H1 (cell line): ENCODE measurements at regions not wholly inside any gene's neighbourhood (a gene's known extent, or its start where the extent isn't known, plus 50 kb on each side); places are given as distances from the start of the nearest gene placed in this dataset.

Experiments used
- CHD7 ChIP-seq: fragments of 300-600 bp; sonication (generic); IDR thresholded peaks from 2 replicates; pipeline ENCODE4 v1.7.1; 2012; ENCODE audit warnings: low read length, moderate library complexity, mild to moderate bottlenecking, inconsistent platforms; ENCODE audit not compliant: insufficient replicate concordance
- EGR1 ChIP-seq: IDR thresholded peaks from 2 replicates; pipeline ENCODE4 v1.6.1; 2011; ENCODE audit warnings: low read depth, low read length, borderline replicate concordance
- EP300 ChIP-seq, 2 experiments: IDR thresholded peaks; 1 replicate in 1 of 2; 2 replicates in 1 of 2; pipeline ENCODE4 v1.6.1; 2011 to 2012; ENCODE audit warnings: low read depth in 2 of 2, low read length in 2 of 2, mild to moderate bottlenecking in 2 of 2, borderline replicate concordance in 1 of 2, inconsistent platforms in 1 of 2, moderate library complexity in 1 of 2
- HDAC2 ChIP-seq, 2 experiments: fragments of 300-600 bp in 1 of 2; sonication (generic) in 1 of 2; IDR thresholded peaks; 2 replicates each; pipeline ENCODE4 v1.6.1; 2011 to 2012; ENCODE audit warnings: low read depth in 2 of 2, low read length in 2 of 2, mild to moderate bottlenecking in 2 of 2, moderate library complexity in 2 of 2, borderline replicate concordance in 1 of 2, inconsistent platforms in 1 of 2
- KDM4A ChIP-seq: IDR thresholded peaks from one replicate; pipeline ENCODE4 v1.7.1; 2012; ENCODE audit warnings: low read depth, mild to moderate bottlenecking, moderate library complexity, low read length, inconsistent platforms; ENCODE audit not compliant: severe bottlenecking
- NANOG ChIP-seq: IDR thresholded peaks from 2 replicates; pipeline ENCODE4 v1.6.1; 2011; ENCODE audit warnings: low read length, low read depth, mild to moderate bottlenecking, inconsistent platforms; ENCODE audit not compliant: insufficient read depth, poor library complexity, severe bottlenecking
- POU5F1 ChIP-seq: IDR thresholded peaks from 2 replicates; pipeline ENCODE4 v1.6.1; 2011; ENCODE audit warnings: low read depth, mild to moderate bottlenecking, low read length, moderate library complexity
- SIRT6 ChIP-seq: IDR thresholded peaks from one replicate; pipeline ENCODE4 v1.7.1; 2012; ENCODE audit warnings: low read length, inconsistent platforms
- TEAD4 ChIP-seq: IDR thresholded peaks from 2 replicates; pipeline ENCODE4 v1.6.1; 2012; ENCODE audit warnings: low read depth, low read length, inconsistent platforms, mixed read lengths

DNA sequence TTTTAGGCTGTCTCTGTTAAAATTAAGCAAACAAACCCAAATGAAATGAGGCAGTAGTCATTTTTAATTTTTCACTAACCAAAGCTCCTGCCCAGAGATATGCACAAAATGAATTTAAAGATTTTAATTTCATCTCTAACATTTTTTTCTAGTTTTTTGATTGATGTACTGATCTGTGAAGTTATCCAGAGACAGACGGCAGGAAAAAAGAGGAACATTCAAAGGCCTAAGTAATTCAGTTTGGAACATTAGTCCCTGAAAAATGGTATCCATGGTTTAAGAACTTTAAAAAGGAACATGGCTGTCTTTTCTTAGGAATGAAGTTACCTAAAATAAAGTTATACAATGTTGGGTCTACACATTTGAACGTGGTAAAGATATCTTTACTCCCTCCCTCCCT is 498.8 kb upstream of the LMO3 start (continued):
- TF ChIP-seq CHD7 (no peak), SIRT6 (no peak), TEAD4 (no peak), KDM4A (no peak), EGR1 (no peak), HDAC2 (IDR thresholded peaks at IDR 0.05; ENCODE audit: borderline replicate concordance in 1 of 2, low read depth in 2 of 2, low read length in 2 of 2) (no peak), POU5F1 (no peak), NANOG (no peak), EP300 (IDR thresholded peaks at IDR 0.05; ENCODE audit: borderline replicate concordance in 1 of 2, low read depth in 2 of 2, low read length in 2 of 2) (no peak)
